Gastroesophageal sphincter (tissue), 4 donors: ENCODE measurements at regions not wholly inside any gene's neighbourhood (a gene's known extent, or its start where the extent isn't known, plus 50 kb on each side); places are given as distances from the start of the nearest gene placed in this dataset.

Source experiments
- ATAC-seq: fragments of 150-250 bp; one replicate; pipeline ENCODE4 v1.9.1; 2016; ENCODE audit warnings: mild to moderate bottlenecking, moderate library complexity
- H3K27ac ChIP-seq, 4 donors: fragments of 200-600 bp; sonication (generic) in 3 of 4; 1 replicate in 3 of 4; 2 replicates in 1 of 4; pipeline ENCODE4 v1.5.1; 2016 to 2019
- H3K27me3 ChIP-seq: fragments of 200-600 bp; sonication (generic); one replicate; pipeline ENCODE4 v1.5.1; 2019
- H3K36me3 ChIP-seq, 2 donors: fragments of 200-600 bp; sonication (generic); one replicate each; pipeline ENCODE4 v1.5.1; 2019; ENCODE audit warnings: control low read depth in 1 of 2
- H3K4me1 ChIP-seq, 3 donors: fragments of 200-600 bp; sonication (generic); 1 replicate in 2 of 3; 2 replicates in 1 of 3; pipeline ENCODE4 v1.5.1; 2016 to 2019; ENCODE audit warnings: control low read depth in 2 of 3
- H3K4me3 ChIP-seq, 2 donors: fragments of 200-600 bp; sonication (generic); one replicate each; pipeline ENCODE4 v1.5.1; 2019; ENCODE audit warnings: mild to moderate bottlenecking in 1 of 2, moderate library complexity in 1 of 2
- H3K9me3 ChIP-seq, 3 donors: fragments of 200-600 bp; sonication (generic); one replicate each; pipeline ENCODE4 v1.5.1; 2017 to 2019; ENCODE audit warnings: control low read depth in 2 of 3
- CTCF ChIP-seq, 4 experiments: fragments of 200-600 bp in 2 of 4; fragments of 450-650 bp in 2 of 4; sonication (generic) in 1 of 4; IDR thresholded peaks; one replicate each; pipeline ENCODE4 v1.5.1; 2017 to 2019; ENCODE audit warnings: antibody characterized with exemption in 4 of 4, mild to moderate bottlenecking in 2 of 4, moderate library complexity in 2 of 4
- EP300 ChIP-seq: sonication (generic); formaldehyde crosslinking; IDR thresholded peaks from one replicate; pipeline ENCODE4 v1.6.1; 2017; ENCODE audit warnings: antibody characterized with exemption, mild to moderate bottlenecking
- POLR2A ChIP-seq, 2 donors: fragments of 450-650 bp; IDR thresholded peaks; one replicate each; pipeline ENCODE4 v1.6.1; 2017; ENCODE audit warnings: antibody characterized with exemption in 2 of 2, mild to moderate bottlenecking in 2 of 2, moderate library complexity in 1 of 2
- POLR2AphosphoS5 ChIP-seq: sonication (generic); formaldehyde crosslinking; IDR thresholded peaks from one replicate; pipeline ENCODE4 v1.6.1; 2017; ENCODE audit warnings: antibody characterized with exemption
- WGBS, 2 donors: methylation state at CpG; one replicate each; pipeline ENCODE4 v1.1.5; 2018; ENCODE audit warnings: low coverage in 1 of 2; 5-methylcytosine and 5-hydroxymethylcytosine counted together

DNA sequence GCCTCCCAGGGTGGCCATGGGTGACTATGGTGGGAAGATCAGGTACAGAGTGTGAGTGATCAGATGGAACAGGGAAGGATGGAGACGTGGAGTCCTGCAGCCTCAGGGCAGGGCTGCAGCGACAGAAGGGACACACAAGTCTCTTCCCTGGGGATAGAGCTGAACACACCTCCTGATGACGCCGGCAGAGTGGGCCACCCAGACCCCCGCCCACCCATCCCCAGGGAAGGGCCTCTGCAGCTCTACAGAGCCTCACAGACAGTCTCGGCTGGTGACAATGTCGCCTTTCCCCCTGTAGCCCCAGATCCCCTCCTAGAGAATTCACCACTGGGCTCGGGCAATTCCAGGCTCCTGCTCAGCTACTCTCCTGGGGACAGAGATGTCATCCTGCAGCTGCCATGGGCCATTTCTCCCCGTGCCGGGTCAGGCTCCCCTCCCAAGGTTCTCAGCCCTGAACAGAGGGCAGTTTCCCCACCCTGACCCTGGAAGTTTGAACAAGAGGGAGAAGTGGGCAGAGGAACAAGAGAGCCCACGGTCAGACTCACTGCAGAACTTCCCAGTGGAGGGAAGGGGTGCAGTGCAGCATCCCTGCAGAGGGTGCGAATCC is 115.7 kb downstream of the NCOR2 start:
- peaks cover 0 to 58% (median 32%) of the 10 kb centered on the region in 3 donors for H3K4me1 ChIP-seq
- H3K4me3 ChIP-seq: no peak overlapping the region
- H3K27me3 ChIP-seq: no peaks in the 10 kb centered on the region
- peaks cover 0 to 51% of the 10 kb centered on the region in 2 donors for H3K36me3 ChIP-seq
- 80% methylated on average over 2 of the region's 12 CpGs; no CpG with 5 or more reads in 1 of the 2 donors for WGBS, 2 donors
- TF ChIP-seq POLR2A (IDR thresholded peaks at IDR 0.05): no peak
- no peak overlapping the region for H3K27ac ChIP-seq
- ATAC-seq: no peak
- no peaks in the 10 kb centered on the region for H3K9me3 ChIP-seq

- Histone ChIP-seq H3K9me3 (no peaks in the 10 kb centered on the region), H3K27ac (no peak overlapping the region), H3K4me3 (no peak overlapping the region), H3K36me3 (peaks cover 0 to 53% of the 10 kb centered on the region in 2 donors), H3K4me1 (peaks cover 0 to 55% (median 32%) of the 10 kb centered on the region in 3 donors), H3K27me3 (no peaks in the 10 kb centered on the region)
- ATAC-seq: no peak
- TF ChIP-seq POLR2AphosphoS5 (no peak), POLR2A (IDR thresholded peaks at IDR 0.05) (no peak), CTCF (IDR thresholded peaks at IDR 0.05) (no peak), EP300 (no peak)
- 95% methylated on average over 4 of the region's 11 CpGs; no CpG with 5 or more reads in 1 of the 2 donors for WGBS, 2 donors
Measured at GRCh38 chr12:124451016-124451415, 116.4 kb downstream of the NCOR2 start.

DNA sequence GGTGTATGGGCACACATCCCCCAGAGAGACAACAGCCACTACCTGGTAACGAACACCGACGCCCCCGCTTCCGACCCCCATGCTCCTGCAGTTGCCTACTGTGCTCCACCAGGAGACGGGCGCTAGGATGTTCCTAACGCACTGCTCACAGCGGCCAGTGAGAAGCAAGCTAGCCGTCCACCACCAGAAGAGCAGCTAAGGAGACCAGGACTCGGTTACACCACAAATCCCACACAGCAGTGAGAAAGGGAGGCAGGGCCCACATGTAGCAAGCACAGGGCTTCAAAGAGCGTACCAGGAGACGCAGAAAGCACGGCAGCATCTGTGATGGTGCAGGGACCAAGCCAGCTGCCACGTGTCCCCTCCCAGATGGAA is 117.0 kb downstream of the NCOR2 start:
- Histone ChIP-seq H3K36me3 (peaks cover 0 to 53% of the 10 kb centered on the region in 2 donors), H3K27ac (peak overlapping the region in 1 of 4 donors; percentile 13), H3K4me1 (peaks cover 0 to 52% (median 29%) of the 10 kb centered on the region in 3 donors), H3K9me3 (no peaks in the 10 kb centered on the region), H3K27me3 (no peaks in the 10 kb centered on the region), H3K4me3 (no peak overlapping the region)
- ATAC-seq: no peak
- WGBS, 2 donors: 60 to 80% methylated on average over 1 to 4 of the region's 15 CpGs
- TF ChIP-seq POLR2AphosphoS5: no peak

GRCh38 chr12:124449623-124450375 is 117.6 kb downstream of the NCOR2 start:
- WGBS, 2 donors: no CpG with 5 or more reads among the region's 25 CpGs
- Histone ChIP-seq H3K27me3 (no peaks in the 10 kb centered on the region), H3K4me3 (no peak overlapping the region), H3K4me1 (peaks cover 0 to 51% (median 24%) of the 10 kb centered on the region in 3 donors), H3K36me3 (peaks cover 0 to 56% of the 10 kb centered on the region in 2 donors), H3K27ac (peak overlapping the region in 1 of 4 donors; percentile 13), H3K9me3 (no peaks in the 10 kb centered on the region)
- TF ChIP-seq POLR2A (IDR thresholded peaks at IDR 0.05): no peak
- TF ChIP-seq CTCF (IDR thresholded peaks at IDR 0.05): no peak
- TF ChIP-seq EP300: no peak
- no peak for TF ChIP-seq POLR2AphosphoS5
- ATAC-seq: no peak

GRCh38 chr12:124448955-124449622 is 118.3 kb downstream of the NCOR2 start:
- no peak overlapping the region for H3K4me3 ChIP-seq
- TF ChIP-seq POLR2AphosphoS5 (no peak), POLR2A (IDR thresholded peaks at IDR 0.05) (no peak), EP300 (no peak), CTCF (IDR thresholded peaks at IDR 0.05) (no peak)
- H3K4me1 ChIP-seq: peaks cover 0 to 51% (median 19%) of the 10 kb centered on the region in 3 donors
- H3K36me3 ChIP-seq: peaks cover 0 to 62% of the 10 kb centered on the region in 2 donors
- peak overlapping the region in 1 of 4 donors; percentile 13 for H3K27ac ChIP-seq
- H3K27me3 ChIP-seq: no peaks in the 10 kb centered on the region
- WGBS, 2 donors: 53 to 98% methylated on average over 4 to 5 of the region's 12 CpGs
- H3K9me3 ChIP-seq: no peaks in the 10 kb centered on the region
- ATAC-seq: no peak
